HG02642 (cell line): ENCODE measurements at regions not wholly inside any gene's neighbourhood (a gene's known extent, or its start where the extent isn't known, plus 50 kb on each side); places are given as distances from the start of the nearest gene placed in this dataset.
"Not testable (repeated sequence)": the region's sequence is repeated elsewhere in the genome, so short reads cannot be mapped to it uniquely, and the experiment has no call there.

Experiments used
- ATAC-seq: cut with Tn5 transposase; IDR thresholded peaks from one replicate; pipeline ENCODE4 v1.9.1; 2021; ENCODE audit warnings: mild to moderate bottlenecking; ENCODE audit not compliant: unreplicated experiment, poor library complexity

DNA sequence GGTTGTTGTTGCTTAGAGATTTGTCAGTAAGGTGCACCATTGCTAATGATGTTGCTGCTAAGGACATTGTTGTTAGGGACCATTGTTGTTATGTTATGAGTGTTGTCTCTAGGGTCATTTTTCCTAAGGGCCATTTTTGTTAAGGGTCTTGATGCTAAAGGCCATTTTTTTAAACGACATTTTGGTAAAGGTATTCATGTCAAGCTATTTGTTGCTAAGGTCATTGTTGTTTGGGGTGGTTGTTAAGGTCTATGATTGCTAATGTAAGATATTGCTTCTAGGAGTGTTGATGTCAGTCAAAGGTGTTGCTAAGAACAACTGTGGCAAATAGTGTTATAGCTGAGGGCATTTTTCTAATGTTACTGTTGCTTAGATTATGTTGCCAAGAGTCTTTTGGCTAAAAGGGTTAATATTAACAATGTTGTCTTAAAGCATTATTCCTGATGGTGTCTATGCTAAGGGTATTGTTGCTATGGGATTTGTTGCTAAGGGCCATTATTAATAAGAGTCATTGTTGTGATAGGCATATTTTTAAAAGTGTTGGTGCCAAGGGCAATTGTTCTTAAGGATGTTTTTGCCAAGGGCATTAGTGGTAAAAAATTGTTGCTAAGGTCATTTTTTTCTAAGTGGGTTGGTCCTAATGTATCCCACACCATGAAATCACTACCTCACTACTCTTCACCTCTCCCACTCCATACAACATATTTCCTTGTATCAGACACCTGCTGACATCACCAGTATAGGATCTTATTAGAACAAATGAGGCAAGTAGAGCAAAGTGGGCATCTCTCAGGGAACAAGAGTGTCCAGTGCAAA is 56.2 kb downstream of the SPATA31A6 start:
- ATAC-seq = not testable (repeated sequence)

DNA sequence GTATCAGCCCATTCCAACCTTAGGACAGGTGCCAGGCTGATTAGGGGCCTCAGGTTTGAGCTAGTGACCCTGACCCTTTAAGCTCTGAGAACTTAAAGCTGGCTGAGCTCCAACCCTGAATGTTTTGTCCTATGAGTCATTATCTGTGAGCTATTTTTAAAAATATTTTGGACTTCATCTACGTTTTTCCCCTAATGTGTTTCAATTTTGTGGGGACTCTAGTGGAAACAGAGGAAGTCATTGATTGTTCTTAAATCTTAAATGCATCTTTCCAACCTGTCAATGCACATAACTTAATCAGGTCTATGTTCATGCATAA is 56.8 kb downstream of the SPATA31A6 start:
- not testable (repeated sequence) for ATAC-seq

DNA sequence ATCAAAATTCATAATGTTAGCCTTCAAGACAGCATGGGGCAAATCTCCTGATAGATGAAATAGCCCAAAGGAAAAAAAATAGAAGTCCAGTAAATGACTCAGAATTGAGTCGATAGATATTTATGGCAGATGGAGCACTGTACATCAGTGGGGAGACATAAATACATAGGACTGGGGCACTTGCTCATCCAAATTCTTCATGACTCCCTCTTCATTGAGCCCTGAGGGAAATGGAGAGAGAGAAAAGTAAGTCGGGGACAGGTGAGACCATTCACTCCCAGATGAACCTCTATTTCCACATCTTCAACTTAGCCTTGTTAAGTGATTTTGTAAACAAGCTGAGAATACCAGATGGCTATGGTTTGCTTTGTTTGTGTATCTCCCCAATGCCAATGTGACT is 59.8 kb downstream of the SPATA31A6 start:
- ATAC-seq = not testable (repeated sequence)

- ATAC-seq = not testable (repeated sequence)
Measured at GRCh38 chr9:42243822-42244221, 60.4 kb downstream of the SPATA31A6 start.

DNA sequence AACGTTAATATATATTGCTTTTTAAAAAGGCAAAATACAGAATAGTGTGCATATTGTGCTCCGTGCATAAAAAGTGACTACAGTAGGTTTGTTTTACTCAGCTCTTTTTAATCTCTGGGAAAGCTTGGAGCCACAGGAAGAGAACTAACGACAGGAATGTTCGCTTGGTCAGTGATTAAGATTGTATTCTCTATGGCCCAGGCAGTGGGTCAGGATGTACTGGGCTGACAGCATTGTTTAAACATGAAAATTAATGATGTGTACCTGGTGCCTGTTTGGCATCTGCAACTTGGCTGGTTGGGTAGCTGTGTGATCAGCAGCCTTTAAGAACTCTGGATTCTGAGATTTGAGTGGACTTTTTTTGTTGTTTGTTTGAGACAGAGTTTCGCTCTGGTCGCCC is 85.3 kb downstream of the SPATA31A6 start:
- ATAC-seq = not testable (repeated sequence)

- not testable (repeated sequence) for ATAC-seq
Measured at GRCh38 chr9:42269171-42269570, 85.7 kb downstream of the SPATA31A6 start.

GRCh38 chr9:42273191-42273590 is 89.7 kb downstream of the SPATA31A6 start:
- ATAC-seq = not testable (repeated sequence)

DNA sequence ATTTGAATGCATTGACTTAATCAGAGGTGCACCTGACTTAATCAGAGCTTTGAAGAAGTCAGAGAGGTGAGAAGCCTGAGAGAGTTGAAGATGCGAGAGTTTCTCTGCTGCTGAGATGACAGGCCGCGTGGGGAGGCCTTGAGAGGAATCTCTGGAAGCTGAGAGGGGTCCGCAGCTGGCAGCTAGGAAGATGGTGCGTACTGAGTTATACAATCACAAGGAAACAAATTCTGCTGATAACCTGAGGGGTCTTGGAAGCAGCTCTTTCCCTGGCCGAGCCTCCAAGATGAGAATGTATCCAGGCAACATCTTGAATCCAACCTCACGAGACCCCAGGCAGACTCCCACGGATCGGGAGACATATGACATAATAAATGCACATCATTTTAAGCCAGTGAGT is 91.7 kb downstream of the SPATA31A6 start:
- ATAC-seq = no peak

DNA sequence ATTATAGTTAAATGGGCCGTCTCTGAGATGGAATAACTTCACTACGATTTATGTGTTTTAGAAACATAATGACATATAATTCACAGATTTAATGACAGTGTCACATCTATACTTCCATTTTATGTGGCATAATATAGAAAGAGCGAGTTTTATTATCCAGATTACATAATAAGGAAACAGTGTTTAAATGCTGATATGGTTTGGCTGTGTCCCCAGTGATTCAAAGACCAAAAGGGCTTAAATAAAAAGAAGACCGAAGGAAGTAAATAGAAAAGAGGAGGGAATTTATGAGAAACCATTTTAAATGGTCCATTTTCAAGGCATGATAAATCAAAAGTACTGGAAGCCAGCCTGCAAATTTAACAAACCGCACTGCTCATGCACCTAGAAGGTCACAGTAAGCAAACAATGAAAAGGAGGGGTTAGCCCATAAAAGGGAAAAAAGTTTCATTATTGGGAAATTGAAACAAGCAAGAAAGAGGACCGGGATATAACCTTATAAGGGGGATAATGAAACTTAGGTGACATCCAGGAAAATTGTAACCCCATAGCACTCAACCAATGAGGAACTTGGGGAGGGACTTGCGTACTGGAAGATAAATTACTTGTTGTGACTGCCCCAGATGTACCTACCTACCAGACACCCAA is 99.2 kb downstream of the SPATA31A6 start:
- not testable (repeated sequence) for ATAC-seq

- ATAC-seq = not testable (repeated sequence)
Measured at GRCh38 chr9:42283179-42283543, 99.7 kb downstream of the SPATA31A6 start.

DNA sequence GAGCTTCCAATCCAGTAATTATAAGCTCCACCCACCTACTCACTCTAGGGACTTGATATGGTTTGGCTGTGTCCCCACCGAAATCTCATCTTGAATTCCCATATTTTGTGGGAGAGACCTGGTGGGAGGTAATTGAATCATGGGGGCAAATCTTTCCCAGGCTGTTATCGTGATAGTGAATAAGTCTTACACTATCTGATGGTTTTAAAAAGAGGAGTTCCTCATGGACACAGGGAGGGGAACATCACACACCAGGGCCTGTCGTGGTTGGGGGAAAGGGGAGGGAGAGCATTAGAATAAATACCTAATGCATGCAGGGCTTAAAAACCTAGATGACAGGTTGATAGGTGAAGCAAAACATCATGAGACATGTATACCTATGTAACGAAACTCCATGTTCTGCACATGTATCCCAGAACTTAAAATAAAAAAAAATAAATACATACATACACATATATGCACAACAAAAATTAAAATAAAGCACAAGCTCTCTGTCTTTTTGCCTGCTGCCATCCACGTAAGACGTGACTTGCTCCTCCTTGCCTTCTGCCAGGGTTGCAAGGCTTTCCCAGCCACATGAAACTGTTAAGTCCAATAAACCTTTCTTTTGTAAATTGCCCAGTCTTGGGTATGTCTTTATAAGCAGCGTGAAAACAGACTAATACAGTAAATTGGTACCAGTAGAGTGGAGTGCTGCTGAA is 102.8 kb downstream of the SPATA31A6 start:
- not testable (repeated sequence) for ATAC-seq

- not testable (repeated sequence) for ATAC-seq
Measured at GRCh38 chr9:42288002-42288864, 104.8 kb downstream of the SPATA31A6 start.

DNA sequence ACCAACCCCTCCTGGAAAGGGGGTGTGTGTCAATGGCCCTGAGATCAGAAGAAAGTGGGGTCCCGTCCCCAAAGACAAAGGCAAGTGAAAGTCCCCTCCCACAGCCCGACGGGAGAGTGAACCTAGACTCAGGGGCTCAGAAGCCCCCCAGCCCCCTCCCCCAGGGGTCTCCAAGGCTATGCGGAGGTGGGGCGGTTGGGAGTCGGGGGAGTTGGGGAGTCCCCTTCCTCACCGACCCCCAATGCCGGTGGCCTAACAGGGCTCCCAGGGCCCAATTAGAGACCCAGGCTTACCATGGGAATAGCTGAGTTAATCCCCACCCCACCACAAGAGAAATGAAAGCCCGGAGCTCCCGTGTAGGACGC is 105.4 kb downstream of the SPATA31A6 start:
- ATAC-seq = not testable (repeated sequence)

DNA sequence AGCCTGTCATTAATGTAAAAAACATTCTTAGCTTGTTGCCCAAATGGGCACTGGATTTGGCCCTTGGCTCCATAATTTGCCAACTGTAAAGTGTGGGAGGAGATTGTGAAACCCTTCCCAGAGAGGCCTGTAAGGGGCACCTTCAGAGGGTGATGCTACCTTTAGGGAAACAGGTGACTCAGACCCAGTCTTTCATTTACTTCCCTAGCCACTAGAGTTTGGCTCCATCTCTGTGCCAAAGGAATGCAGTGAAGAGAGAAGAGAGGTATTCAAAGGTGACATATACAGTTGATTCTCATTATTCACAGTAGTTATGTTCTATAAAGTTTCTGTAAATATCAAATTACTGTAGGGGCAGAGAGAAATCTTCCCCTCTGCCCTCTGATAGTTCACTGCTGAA is 116.7 kb downstream of the SPATA31A6 start:
- not testable (repeated sequence) for ATAC-seq

DNA sequence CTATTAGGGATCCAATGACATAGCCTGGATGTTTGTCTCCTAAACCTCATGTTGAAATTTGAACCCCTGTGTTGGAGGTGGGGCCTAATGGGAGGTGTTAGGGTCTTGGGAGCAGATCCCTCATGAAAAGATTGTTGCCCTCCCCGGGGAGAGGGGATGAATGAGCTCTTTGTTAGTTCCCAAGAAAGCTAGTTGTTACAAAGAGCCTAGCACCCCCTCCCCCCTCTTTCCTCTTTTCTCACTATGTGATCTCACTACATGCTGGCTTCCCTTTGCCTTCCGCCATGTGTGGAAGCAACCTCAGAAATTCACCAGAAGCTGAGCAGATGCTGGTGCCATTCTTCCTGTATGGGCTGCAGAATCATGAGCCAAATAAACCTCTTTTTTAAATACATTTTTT is 123.2 kb downstream of the SPATA31A6 start:
- ATAC-seq = not testable (repeated sequence)

DNA sequence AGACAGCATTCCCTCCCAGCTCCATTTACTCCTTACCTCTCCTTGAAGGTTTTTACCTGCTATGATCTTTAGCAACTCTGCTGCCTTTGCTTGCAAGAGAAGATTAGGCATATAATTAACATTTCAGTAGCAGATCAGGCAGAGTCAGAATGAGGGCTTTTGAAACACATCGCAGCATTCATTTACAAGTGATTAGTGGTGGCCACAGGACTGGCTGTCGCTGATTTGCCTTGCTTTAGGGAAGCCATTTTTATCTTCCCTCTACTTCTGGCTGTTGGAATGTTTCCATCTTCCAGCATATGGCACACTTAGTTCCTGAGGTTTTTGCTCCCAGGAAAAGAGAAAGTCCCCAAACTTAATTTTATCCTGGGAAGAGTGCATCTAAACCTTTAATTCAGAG is 124.0 kb downstream of the SPATA31A6 start:
- ATAC-seq = not testable (repeated sequence)

GRCh38 chr9:42310972-42311371 is 127.5 kb downstream of the SPATA31A6 start:
- not testable (repeated sequence) for ATAC-seq

GRCh38 chr9:42316026-42316425 is 132.6 kb downstream of the SPATA31A6 start:
- not testable (repeated sequence) for ATAC-seq

- ATAC-seq = not testable (repeated sequence)
Measured at GRCh38 chr9:42317677-42318076, 134.2 kb downstream of the SPATA31A6 start.

GRCh38 chr9:42323084-42323809 is 139.8 kb downstream of the SPATA31A6 start:
- ATAC-seq = not testable (repeated sequence)
